ENCODE measurements at regions not wholly inside any gene's neighbourhood (a gene's known extent, or its start where the extent isn't known, plus 50 kb on each side); places are given as distances from the start of the nearest gene placed in this dataset.

DNA sequence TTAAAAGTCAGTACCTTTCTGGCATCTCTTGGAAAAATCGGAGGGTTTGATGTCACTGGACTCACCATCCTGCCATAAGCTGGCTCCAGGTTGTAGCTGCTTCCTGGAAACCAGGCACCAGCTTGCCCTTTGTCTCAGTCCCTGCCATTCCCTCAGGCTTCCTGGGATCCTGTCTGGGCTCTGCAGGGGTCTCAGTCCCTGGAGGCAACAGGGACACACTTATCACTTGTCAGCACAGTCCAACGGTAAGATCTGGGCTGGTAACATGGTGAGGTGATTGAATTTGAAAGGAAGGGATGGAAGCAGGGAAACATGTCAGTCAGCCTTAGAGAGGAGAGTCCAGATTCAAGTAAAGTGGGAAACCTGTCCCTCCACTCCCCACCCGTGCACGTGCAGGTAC lies 147.6 kb upstream of the ECI2 start:
- Mint-ChIP-seq H3K4me1 (ENCODE audit: low read depth) (peaks cover 5% of the 10 kb centered on the region), H3K36me3 (ENCODE audit: low read depth) (no peaks in the 10 kb centered on the region), H3K4me3 (no peak overlapping the region), H3K9me3 (no peaks in the 10 kb centered on the region), H3K27me3 (peaks cover 27% of the 10 kb centered on the region), H3K27ac (no peak overlapping the region)
- ChIA-PET CTCF (no interaction called here), POLR2A (no interaction called here)
- no peak for DNase-seq
- no peak for ATAC-seq
- TF ChIP-seq, protein P1, sequence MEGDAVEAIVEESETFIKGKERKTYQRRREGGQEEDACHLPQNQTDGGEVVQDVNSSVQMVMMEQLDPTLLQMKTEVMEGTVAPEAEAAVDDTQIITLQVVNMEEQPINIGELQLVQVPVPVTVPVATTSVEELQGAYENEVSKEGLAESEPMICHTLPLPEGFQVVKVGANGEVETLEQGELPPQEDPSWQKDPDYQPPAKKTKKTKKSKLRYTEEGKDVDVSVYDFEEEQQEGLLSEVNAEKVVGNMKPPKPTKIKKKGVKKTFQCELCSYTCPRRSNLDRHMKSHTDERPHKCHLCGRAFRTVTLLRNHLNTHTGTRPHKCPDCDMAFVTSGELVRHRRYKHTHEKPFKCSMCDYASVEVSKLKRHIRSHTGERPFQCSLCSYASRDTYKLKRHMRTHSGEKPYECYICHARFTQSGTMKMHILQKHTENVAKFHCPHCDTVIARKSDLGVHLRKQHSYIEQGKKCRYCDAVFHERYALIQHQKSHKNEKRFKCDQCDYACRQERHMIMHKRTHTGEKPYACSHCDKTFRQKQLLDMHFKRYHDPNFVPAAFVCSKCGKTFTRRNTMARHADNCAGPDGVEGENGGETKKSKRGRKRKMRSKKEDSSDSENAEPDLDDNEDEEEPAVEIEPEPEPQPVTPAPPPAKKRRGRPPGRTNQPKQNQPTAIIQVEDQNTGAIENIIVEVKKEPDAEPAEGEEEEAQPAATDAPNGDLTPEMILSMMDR (IDR thresholded peaks at IDR 0.05) = no peak
- intact Hi-C loops (cut with micrococcal nuclease) = no loop called here

DNA sequence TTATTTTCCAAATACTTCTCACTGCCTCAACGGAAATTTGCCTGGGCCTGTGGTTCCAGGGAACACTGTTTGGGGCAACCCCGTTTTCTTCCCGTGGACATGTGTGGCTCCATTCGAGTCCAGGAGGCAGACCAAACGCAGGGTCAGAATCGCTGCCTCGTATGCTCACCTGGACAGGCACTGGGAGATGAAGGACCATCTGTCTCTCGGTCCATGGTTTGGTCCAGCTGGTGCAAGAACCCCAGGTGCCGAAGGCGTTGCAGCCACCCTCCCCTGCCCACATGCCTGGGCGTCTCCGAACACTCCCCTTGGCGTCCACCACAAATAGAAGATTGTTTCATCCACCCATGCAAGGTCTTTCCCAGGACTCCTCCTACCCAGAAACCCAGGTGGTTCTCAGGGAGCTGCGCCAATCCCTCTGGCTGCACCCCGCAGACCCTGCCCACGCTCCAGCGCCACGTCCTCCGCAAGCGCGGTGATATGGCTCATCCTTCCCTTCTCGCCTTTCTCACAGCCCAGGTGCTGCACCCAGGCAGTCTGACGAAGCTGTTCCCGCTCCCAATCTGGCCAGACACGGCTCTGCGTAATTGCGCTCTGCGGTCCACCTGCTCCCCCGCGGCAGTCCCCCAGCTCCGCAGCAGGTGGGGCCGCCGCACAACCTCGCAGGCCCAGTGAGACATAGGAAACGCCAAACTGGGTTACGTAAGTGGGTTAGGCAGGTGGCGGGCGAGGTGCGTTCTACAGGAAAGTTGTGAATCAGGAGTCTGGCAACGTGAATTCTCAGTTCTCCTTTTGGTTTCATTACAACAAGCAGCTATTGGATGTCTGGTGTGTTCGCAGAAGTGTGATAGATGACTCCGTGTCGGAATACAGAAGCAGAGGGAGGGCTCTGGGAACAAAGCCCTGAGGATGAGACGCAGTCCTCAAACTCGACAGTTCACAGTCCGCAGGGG lies 146.2 kb upstream of the ECI2 start:
- H3K36me3 Mint-ChIP-seq (ENCODE audit: low read depth) = no peaks in the 10 kb centered on the region
- peaks cover 5% of the 10 kb centered on the region for H3K4me1 Mint-ChIP-seq (ENCODE audit: low read depth)
- no peak overlapping the region for H3K27ac Mint-ChIP-seq
- ChIA-PET CTCF (interaction anchor here (1.0 kb wide), 1 partner anchor 658 kb away, joined by 3 read pairs; no protein-coding TSS in a partner anchor), POLR2A (no interaction called here)
- peaks cover 27% of the 10 kb centered on the region for H3K27me3 Mint-ChIP-seq
- ATAC-seq (peak; percentile 74), DNase-seq (peak; percentile 54)
- H3K9me3 Mint-ChIP-seq = no peaks in the 10 kb centered on the region
- peak overlapping the region; percentile 18 for H3K4me3 Mint-ChIP-seq
- TF ChIP-seq, protein P1 (IDR thresholded peaks at IDR 0.05) = no peak
- intact Hi-C loops (cut with micrococcal nuclease) = no loop called here

DNA sequence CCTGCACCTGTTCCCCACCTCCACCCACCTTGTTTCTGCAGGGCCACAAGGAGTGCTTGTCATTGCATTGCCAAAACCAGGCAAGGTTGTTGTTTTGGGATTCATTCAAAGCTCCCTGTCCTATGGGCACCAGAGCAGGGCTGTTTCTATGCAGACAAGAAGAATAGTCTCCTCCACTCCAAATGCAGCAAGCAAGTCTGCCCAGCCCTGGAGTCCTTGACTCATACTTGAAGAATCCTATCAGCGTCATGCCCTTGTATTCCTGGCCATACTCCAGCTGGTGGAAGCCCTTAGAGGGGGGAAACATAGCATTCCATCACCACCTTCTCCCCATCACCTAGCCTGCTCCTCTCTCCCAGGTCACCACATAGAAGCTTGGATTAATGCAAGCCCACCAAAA lies 145.3 kb upstream of the ECI2 start:
- ATAC-seq = no peak
- CTCF ChIA-PET = interaction anchor here (1.0 to 1.5 kb wide), 2 partner anchors 70 to 659 kb away, joined by 3 read pairs; no protein-coding TSS in a partner anchor
- no peak for DNase-seq
- H3K4me1 Mint-ChIP-seq (ENCODE audit: low read depth) = peaks cover 5% of the 10 kb centered on the region
- peaks cover 27% of the 10 kb centered on the region for H3K27me3 Mint-ChIP-seq
- no peak overlapping the region for H3K27ac Mint-ChIP-seq
- TF ChIP-seq, protein P1 (IDR thresholded peaks at IDR 0.05) = no peak
- H3K9me3 Mint-ChIP-seq = no peaks in the 10 kb centered on the region
- H3K36me3 Mint-ChIP-seq (ENCODE audit: low read depth) = no peaks in the 10 kb centered on the region
- intact Hi-C loops (cut with micrococcal nuclease) = no loop called here
- POLR2A ChIA-PET = no interaction called here
- H3K4me3 Mint-ChIP-seq = no peak overlapping the region

DNA sequence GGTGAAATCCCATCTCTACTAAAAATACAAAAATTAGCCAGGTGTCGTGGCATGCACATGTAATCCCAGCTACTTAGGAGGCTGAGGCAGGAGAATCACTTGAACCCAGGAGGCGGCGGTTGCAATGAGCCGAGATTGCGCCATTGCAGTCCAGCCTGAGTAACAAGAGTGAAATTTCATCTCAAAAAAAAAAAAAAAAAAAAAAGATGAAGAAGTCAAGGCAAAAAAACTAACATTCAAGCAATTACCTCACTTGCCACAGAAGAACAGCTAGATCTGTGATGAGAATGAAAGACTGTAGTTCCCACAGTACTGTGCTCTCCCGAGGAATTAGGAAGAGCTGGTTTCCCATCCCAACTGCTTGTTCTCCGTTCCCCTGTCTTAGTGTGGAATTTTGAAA lies 144.7 kb upstream of the ECI2 start:
- ChIA-PET CTCF (interaction anchor here (1.5 kb wide), 1 partner anchor 69 kb away, joined by 3 read pairs; no protein-coding TSS in a partner anchor), POLR2A (no interaction called here)

More for the DNA sequence above, 144.7 kb upstream of the ECI2 start:
- intact Hi-C loops (cut with micrococcal nuclease) = no loop called here
- H3K36me3 Mint-ChIP-seq (ENCODE audit: low read depth) = no peaks in the 10 kb centered on the region
- DNase-seq (no peak), ATAC-seq (no peak)
- TF ChIP-seq, protein P1 (IDR thresholded peaks at IDR 0.05) = no peak
- no peaks in the 10 kb centered on the region for H3K9me3 Mint-ChIP-seq
- H3K4me3 Mint-ChIP-seq = no peak overlapping the region
- no peak overlapping the region for H3K27ac Mint-ChIP-seq
- peaks cover 5% of the 10 kb centered on the region for H3K4me1 Mint-ChIP-seq (ENCODE audit: low read depth)
- H3K27me3 Mint-ChIP-seq = peaks cover 27% of the 10 kb centered on the region

Measured in activated CD8-positive, alpha-beta T cell treated with anti-CD3 and anti-CD28 coated beads for 36 hours (primary cell).